Activated CD4-positive, alpha-beta T cell treated with anti-CD3 and anti-CD28 coated beads, Interleukin-2, amount 10 ng/mL, durations not matched to agents 7 days and 5 days (primary cell): ENCODE measurements at regions not wholly inside any gene's neighbourhood (a gene's known extent, or its start where the extent isn't known, plus 50 kb on each side); places are given as distances from the start of the nearest gene placed in this dataset.
"Not testable (repeated sequence)": the region's sequence is repeated elsewhere in the genome, so short reads cannot be mapped to it uniquely, and the experiment has no call there.

Experiments used
- CTCF ChIA-PET: fragments of 350-600 bp; sonication (Branson Sonifier 250); formaldehyde crosslinking; loops from one replicate; lab custom pipeline; 2021; ENCODE audit warnings: antibody characterized with exemption; lab: Charles Lee
- POLR2A ChIA-PET: fragments of 350-600 bp; sonication (Branson Sonifier 250); formaldehyde crosslinking; loops from one replicate; lab custom pipeline; 2021; ENCODE audit warnings: antibody characterized with exemption; lab: Charles Lee
- DNase-seq: peaks from one replicate; pipeline ENCODE4 v3.0.0-alpha.2; 2020
- H3K27ac Mint-ChIP-seq: one replicate; pipeline ENCODE4 v1.8.0; 2021; ENCODE audit warnings: mild to moderate bottlenecking, moderate library complexity, mixed read lengths
- H3K27me3 Mint-ChIP-seq: one replicate; pipeline ENCODE4 v1.8.0; 2021; ENCODE audit warnings: mixed read lengths
- H3K36me3 Mint-ChIP-seq: one replicate; pipeline ENCODE4 v1.8.0; 2021; ENCODE audit warnings: low read depth, mixed read lengths
- H3K4me1 Mint-ChIP-seq: one replicate; pipeline ENCODE4 v1.8.0; 2021; ENCODE audit warnings: mixed read lengths
- H3K4me3 Mint-ChIP-seq: one replicate; pipeline ENCODE4 v1.8.0; 2021; ENCODE audit warnings: mild to moderate bottlenecking, moderate library complexity, mixed read lengths
- H3K9me3 Mint-ChIP-seq: one replicate; pipeline ENCODE4 v1.8.0; 2021; ENCODE audit warnings: mixed read lengths

GRCh38 chr1:192911896-192912656, 103.2 kb downstream of the RGS2 start:
- H3K27me3 Mint-ChIP-seq, POLR2A ChIA-PET, H3K27ac Mint-ChIP-seq, H3K36me3 Mint-ChIP-seq, DNase-seq, H3K4me1 Mint-ChIP-seq, H3K9me3 Mint-ChIP-seq, H3K4me3 Mint-ChIP-seq: not testable (repeated sequence)
- CTCF ChIA-PET = interaction anchor here (0.6 to 0.7 kb wide), 2 partner anchors 46 to 192 kb away, joined by 3 to 4 read pairs; no protein-coding TSS in a partner anchor

- no peak overlapping the region for H3K4me3 Mint-ChIP-seq
- no peaks in the 10 kb centered on the region for H3K27me3 Mint-ChIP-seq
- H3K9me3 Mint-ChIP-seq = no peaks in the 10 kb centered on the region
- DNase-seq = no peak
- CTCF ChIA-PET = no interaction called here
- H3K36me3 Mint-ChIP-seq = no peaks in the 10 kb centered on the region
- no peaks in the 10 kb centered on the region for H3K4me1 Mint-ChIP-seq
- H3K27ac Mint-ChIP-seq = no peak overlapping the region
- POLR2A ChIA-PET = no interaction called here
Observed at GRCh38 chr1:192913683-192914082, 104.8 kb downstream of the RGS2 start.

- H3K9me3 Mint-ChIP-seq = no peaks in the 10 kb centered on the region
- H3K27me3 Mint-ChIP-seq = no peaks in the 10 kb centered on the region
- no peak overlapping the region for H3K27ac Mint-ChIP-seq
- H3K4me1 Mint-ChIP-seq = no peaks in the 10 kb centered on the region
- no peaks in the 10 kb centered on the region for H3K36me3 Mint-ChIP-seq
- ChIA-PET POLR2A (interaction anchor here (0.5 kb wide), 1 partner anchor 22 kb away, joined by 7 read pairs; no protein-coding TSS in a partner anchor), CTCF (no interaction called here)
- H3K4me3 Mint-ChIP-seq = no peak overlapping the region
- no peak for DNase-seq
Observed at GRCh38 chr1:192914092-192914491, 105.3 kb downstream of the RGS2 start.

GRCh38 chr1:192914696-192915095, 105.9 kb downstream of the RGS2 start:
- CTCF ChIA-PET = no interaction called here
- Mint-ChIP-seq H3K4me1 (no peaks in the 10 kb centered on the region), H3K4me3 (no peak overlapping the region), H3K27me3 (no peaks in the 10 kb centered on the region), H3K36me3 (no peaks in the 10 kb centered on the region), H3K9me3 (no peaks in the 10 kb centered on the region), H3K27ac (no peak overlapping the region)
- DNase-seq = no peak
- POLR2A ChIA-PET = interaction anchor here (0.5 kb wide), 1 partner anchor 22 kb away, joined by 7 read pairs; no protein-coding TSS in a partner anchor

- Mint-ChIP-seq H3K36me3 (no peaks in the 10 kb centered on the region), H3K4me3 (no peak overlapping the region), H3K27ac (no peak overlapping the region), H3K4me1 (no peaks in the 10 kb centered on the region), H3K9me3 (no peaks in the 10 kb centered on the region), H3K27me3 (no peaks in the 10 kb centered on the region)
- no peak for DNase-seq
- POLR2A ChIA-PET = no interaction called here
- CTCF ChIA-PET = interaction anchor here (0.5 to 0.6 kb wide), 2 partner anchors 167 to 1585 kb away, joined by 4 to 5 read pairs; no protein-coding TSS in a partner anchor
Observed at GRCh38 chr1:192916021-192916420, 107.2 kb downstream of the RGS2 start.

DNA sequence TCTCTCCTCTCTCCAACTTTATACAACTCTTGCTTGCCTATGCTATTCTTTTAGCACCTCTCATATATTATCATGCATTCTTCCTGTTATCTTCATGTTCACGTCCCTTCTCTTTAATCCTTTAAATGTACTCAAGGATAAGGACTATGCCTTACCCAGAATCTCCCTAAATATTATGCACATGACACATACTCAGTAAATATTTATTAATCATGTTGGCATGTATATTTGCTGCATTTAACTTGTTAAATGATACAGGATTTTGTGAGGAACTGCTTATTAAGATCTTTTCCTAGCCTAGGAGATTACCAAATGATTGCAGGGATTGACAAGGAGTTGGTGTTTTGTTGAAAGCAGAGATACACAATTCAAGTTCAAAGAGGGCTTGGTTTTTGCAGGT, 109.4 kb downstream of the RGS2 start:
- no peak overlapping the region for H3K27ac Mint-ChIP-seq
- H3K4me1 Mint-ChIP-seq = no peaks in the 10 kb centered on the region
- H3K4me3 Mint-ChIP-seq = no peak overlapping the region
- H3K27me3 Mint-ChIP-seq = no peaks in the 10 kb centered on the region
- POLR2A ChIA-PET = no interaction called here
- no peak for DNase-seq
- CTCF ChIA-PET = interaction anchor here (1.0 kb wide), 1 partner anchor 11 kb away, joined by 3 read pairs; no protein-coding TSS in a partner anchor
- no peaks in the 10 kb centered on the region for H3K9me3 Mint-ChIP-seq
- H3K36me3 Mint-ChIP-seq = no peaks in the 10 kb centered on the region

DNA sequence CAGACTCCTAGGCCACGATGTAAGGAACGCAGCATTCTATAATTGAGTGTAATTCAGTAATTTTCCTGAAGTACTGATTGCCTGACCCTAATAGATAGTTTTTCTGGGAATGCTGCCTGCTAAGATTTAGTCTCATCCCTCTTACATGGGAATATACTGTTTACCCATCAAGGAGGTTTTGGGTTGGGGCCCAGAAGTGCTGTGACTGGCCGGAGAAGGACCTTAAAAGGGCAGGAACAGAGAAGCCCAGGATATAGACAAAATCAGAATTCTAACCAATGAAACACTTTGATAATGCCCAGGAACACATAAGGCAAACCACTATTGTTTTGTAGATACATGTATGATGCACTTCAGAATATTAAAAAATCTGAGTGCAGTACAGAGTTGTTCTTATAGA, 111.6 kb downstream of the RGS2 start:
- no peak overlapping the region for H3K27ac Mint-ChIP-seq

DNA sequence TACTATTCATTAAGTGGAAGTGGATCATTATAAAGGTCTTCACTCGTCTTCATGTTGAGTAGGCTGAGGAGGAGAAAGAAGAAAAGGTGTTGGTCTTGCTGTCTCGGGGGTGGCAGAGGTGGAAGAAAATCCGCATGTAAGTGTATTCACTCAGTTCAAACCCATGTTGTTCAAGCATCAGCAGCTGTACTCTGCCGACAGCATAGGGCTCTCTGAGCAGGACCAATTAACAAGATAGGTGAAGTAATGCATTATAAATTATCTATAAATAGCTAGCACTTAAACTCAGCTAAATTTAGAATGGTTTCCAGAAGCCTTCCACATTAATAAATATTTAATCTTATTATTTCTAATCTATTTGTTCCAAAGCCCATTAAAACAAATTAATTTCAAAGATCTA, 116.8 kb downstream of the RGS2 start:
- H3K4me1 Mint-ChIP-seq = no peaks in the 10 kb centered on the region
- ChIA-PET CTCF (no interaction called here), POLR2A (no interaction called here)
- H3K36me3 Mint-ChIP-seq = no peaks in the 10 kb centered on the region
- no peak overlapping the region for H3K27ac Mint-ChIP-seq
- DNase-seq = no peak
- no peak overlapping the region for H3K4me3 Mint-ChIP-seq
- peaks cover 12% of the 10 kb centered on the region for H3K27me3 Mint-ChIP-seq
- H3K9me3 Mint-ChIP-seq = no peaks in the 10 kb centered on the region

More for the DNA sequence above, 111.6 kb downstream of the RGS2 start:
- ChIA-PET POLR2A (no interaction called here), CTCF (no interaction called here)
- no peaks in the 10 kb centered on the region for H3K27me3 Mint-ChIP-seq
- DNase-seq = no peak
- no peaks in the 10 kb centered on the region for H3K9me3 Mint-ChIP-seq
- no peaks in the 10 kb centered on the region for H3K4me1 Mint-ChIP-seq
- no peaks in the 10 kb centered on the region for H3K36me3 Mint-ChIP-seq
- no peak overlapping the region for H3K4me3 Mint-ChIP-seq

GRCh38 chr1:192926736-192927135, 117.9 kb downstream of the RGS2 start:
- no peak for DNase-seq
- ChIA-PET POLR2A (no interaction called here), CTCF (no interaction called here)
- Mint-ChIP-seq H3K36me3 (no peaks in the 10 kb centered on the region), H3K27ac (no peak overlapping the region), H3K4me1 (no peaks in the 10 kb centered on the region), H3K9me3 (no peaks in the 10 kb centered on the region), H3K4me3 (no peak overlapping the region), H3K27me3 (peaks cover 12% of the 10 kb centered on the region)

GRCh38 chr1:192927496-192927895, 118.7 kb downstream of the RGS2 start:
- Mint-ChIP-seq H3K27ac (no peak overlapping the region), H3K27me3 (peaks cover 12% of the 10 kb centered on the region), H3K36me3 (no peaks in the 10 kb centered on the region), H3K9me3 (no peaks in the 10 kb centered on the region), H3K4me3 (no peak overlapping the region), H3K4me1 (no peaks in the 10 kb centered on the region)
- POLR2A ChIA-PET = no interaction called here
- CTCF ChIA-PET = no interaction called here
- no peak for DNase-seq

- no peaks in the 10 kb centered on the region for H3K9me3 Mint-ChIP-seq
- no peaks in the 10 kb centered on the region for H3K36me3 Mint-ChIP-seq
- peaks cover 3% of the 10 kb centered on the region for H3K4me1 Mint-ChIP-seq
- ChIA-PET CTCF (no interaction called here), POLR2A (no interaction called here)
- DNase-seq = no peak
- H3K4me3 Mint-ChIP-seq = no peak overlapping the region
- peaks cover 12% of the 10 kb centered on the region for H3K27me3 Mint-ChIP-seq
- H3K27ac Mint-ChIP-seq = no peak overlapping the region
Observed at GRCh38 chr1:192929597-192929996, 120.8 kb downstream of the RGS2 start.

- Mint-ChIP-seq H3K27me3 (no peaks in the 10 kb centered on the region), H3K9me3 (peaks cover 2% of the 10 kb centered on the region), H3K27ac (no peak overlapping the region), H3K4me3 (no peak overlapping the region), H3K36me3 (no peaks in the 10 kb centered on the region), H3K4me1 (peaks cover 17% of the 10 kb centered on the region)
- no peak for DNase-seq
- ChIA-PET CTCF (interaction anchor here (1.1 to 1.2 kb wide), 2 partner anchors 12 to 93 kb away, joined by 3 read pairs; no protein-coding TSS in a partner anchor), POLR2A (no interaction called here)
Observed at GRCh38 chr1:192933744-192934143, 124.9 kb downstream of the RGS2 start.

GRCh38 chr1:192936313-192937018, 122.7 kb downstream of the UCHL5 start:
- no peak overlapping the region for H3K27ac Mint-ChIP-seq
- H3K4me3 Mint-ChIP-seq = no peak overlapping the region
- POLR2A ChIA-PET = no interaction called here
- H3K9me3 Mint-ChIP-seq = peaks cover 2% of the 10 kb centered on the region
- peaks cover 17% of the 10 kb centered on the region for H3K4me1 Mint-ChIP-seq
- H3K27me3 Mint-ChIP-seq = no peaks in the 10 kb centered on the region
- H3K36me3 Mint-ChIP-seq = no peaks in the 10 kb centered on the region
- CTCF ChIA-PET = interaction anchor here (0.9 kb wide), 1 partner anchor 129 kb away, joined by 4 read pairs; no protein-coding TSS in a partner anchor
- DNase-seq = no peak
